Astrocyte (in vitro differentiated cells and primary cell): ENCODE measurements at regions not wholly inside any gene's neighbourhood (a gene's known extent, or its start where the extent isn't known, plus 50 kb on each side); places are given as distances from the start of the nearest gene placed in this dataset.

ENCODE experiments used
- DNase-seq: peaks from one replicate; pipeline ENCODE4 v3.0.0-alpha.2; 2010; ENCODE audit warnings: low read depth
- FAIRE-seq: peaks from 2 replicates; lab custom pipeline; 2011; peaks lifted over from hg19 to GRCh38; lab: Jason Lieb, UNC
- H2AFZ ChIP-seq: 2 replicates; pipeline ENCODE4 v1.6.0; 2012; ENCODE audit warnings: low read depth, low read length, inconsistent platforms
- H3K27ac ChIP-seq: 2 replicates; pipeline ENCODE4 v1.5.1; 2011; ENCODE audit warnings: low read depth, low read length, inconsistent platforms
- H3K27me3 ChIP-seq: 2 replicates; pipeline ENCODE4 v1.6.0; 2011; ENCODE audit warnings: low read length, inconsistent platforms; ENCODE audit not compliant: insufficient read depth
- H3K36me3 ChIP-seq: 2 replicates; pipeline ENCODE4 v1.5.1; 2011; ENCODE audit warnings: low read length, inconsistent platforms; ENCODE audit not compliant: insufficient read depth
- H3K4me1 ChIP-seq: 2 replicates; pipeline ENCODE4 v1.5.1; 2011; ENCODE audit warnings: low read length, inconsistent platforms; ENCODE audit not compliant: insufficient read depth
- H3K4me2 ChIP-seq: 2 replicates; pipeline ENCODE4 v1.6.0; 2012; ENCODE audit warnings: low read length, inconsistent platforms
- H3K4me3 ChIP-seq: 2 replicates; pipeline ENCODE4 v1.5.1; 2011; ENCODE audit warnings: low read depth, mild to moderate bottlenecking, low read length, inconsistent platforms; ENCODE audit not compliant: insufficient read depth
- H3K79me2 ChIP-seq: 2 replicates; pipeline ENCODE4 v1.6.0; 2012; ENCODE audit warnings: mild to moderate bottlenecking, low read length, inconsistent platforms; ENCODE audit not compliant: insufficient read depth
- H3K9ac ChIP-seq: 2 replicates; pipeline ENCODE4 v1.6.0; 2012; ENCODE audit warnings: mild to moderate bottlenecking, low read length, inconsistent platforms
- H3K9me3 ChIP-seq: 2 replicates; pipeline ENCODE4 v1.5.1; 2012; ENCODE audit warnings: low read depth, mild to moderate bottlenecking, low read length, inconsistent platforms; ENCODE audit not compliant: insufficient read depth
- H4K20me1 ChIP-seq: 2 replicates; pipeline ENCODE4 v1.6.0; 2012; ENCODE audit warnings: low read length, inconsistent platforms; ENCODE audit not compliant: insufficient read depth
- H3K27ac Mint-ChIP-seq: one replicate; pipeline ENCODE4 v1.8.0; 2021; ENCODE audit warnings: mild to moderate bottlenecking, mixed read lengths; ENCODE audit not compliant: unreplicated experiment
- H3K27me3 Mint-ChIP-seq: one replicate; pipeline ENCODE4 v1.8.0; 2021; ENCODE audit warnings: low read depth, mixed read lengths; ENCODE audit not compliant: unreplicated experiment
- H3K36me3 Mint-ChIP-seq: one replicate; pipeline ENCODE4 v1.8.0; 2021; ENCODE audit warnings: low read depth, mixed read lengths; ENCODE audit not compliant: unreplicated experiment
- H3K4me1 Mint-ChIP-seq: one replicate; pipeline ENCODE4 v1.8.0; 2021; ENCODE audit warnings: low read depth, mixed read lengths; ENCODE audit not compliant: unreplicated experiment
- H3K4me3 Mint-ChIP-seq: one replicate; pipeline ENCODE4 v1.8.0; 2021; ENCODE audit warnings: mild to moderate bottlenecking, moderate library complexity, mixed read lengths; ENCODE audit not compliant: unreplicated experiment
- H3K9me3 Mint-ChIP-seq: one replicate; pipeline ENCODE4 v1.8.0; 2021; ENCODE audit warnings: mild to moderate bottlenecking, mixed read lengths; ENCODE audit not compliant: unreplicated experiment
- CTCF ChIP-seq: IDR thresholded peaks from 2 replicates; pipeline ENCODE4 v1.5.1; 2011; ENCODE audit warnings: low read depth, mild to moderate bottlenecking, inconsistent platforms, low read length, moderate library complexity; ENCODE audit not compliant: insufficient read depth
- EZH2 ChIP-seq: IDR thresholded peaks from 2 replicates; pipeline ENCODE4 v1.6.1; 2012; ENCODE audit warnings: mild to moderate bottlenecking, low read length, inconsistent platforms; ENCODE audit not compliant: insufficient read depth

- no peaks in the 10 kb centered on the region for H3K79me2 ChIP-seq
- no peak overlapping the region for H3K4me2 ChIP-seq
- H3K27ac Mint-ChIP-seq = no peak overlapping the region
- no peak overlapping the region for H3K9ac ChIP-seq
- no peak overlapping the region for H3K27ac ChIP-seq
- no peaks in the 10 kb centered on the region for H3K36me3 ChIP-seq
- TF ChIP-seq CTCF (no peak), EZH2 (no peak)
- H3K4me1 Mint-ChIP-seq = no peaks in the 10 kb centered on the region
- H4K20me1 ChIP-seq = no peaks in the 10 kb centered on the region
- no peaks in the 10 kb centered on the region for H3K9me3 ChIP-seq
- H3K4me3 ChIP-seq = no peak overlapping the region
- FAIRE-seq (no peak), DNase-seq (no peak)
- H3K27me3 Mint-ChIP-seq = no peaks in the 10 kb centered on the region
- no peaks in the 10 kb centered on the region for H3K36me3 Mint-ChIP-seq
- H3K27me3 ChIP-seq = no peaks in the 10 kb centered on the region
- no peaks in the 10 kb centered on the region for H3K4me1 ChIP-seq
- H2AFZ ChIP-seq = no peak overlapping the region
- no peaks in the 10 kb centered on the region for H3K9me3 Mint-ChIP-seq
- no peak overlapping the region for H3K4me3 Mint-ChIP-seq
These were observed 416.7 kb upstream of the TYRP1 start for GRCh38 chr9:12276505-12276904.

GRCh38 chr9:12289711-12290110 is 403.5 kb upstream of the TYRP1 start:
- H3K4me2 ChIP-seq = no peak overlapping the region
- no peak overlapping the region for H2AFZ ChIP-seq
- H3K36me3 Mint-ChIP-seq = no peaks in the 10 kb centered on the region
- H3K27ac Mint-ChIP-seq = no peak overlapping the region
- FAIRE-seq = no peak
- DNase-seq = no peak
- no peak overlapping the region for H3K4me3 Mint-ChIP-seq
- H3K27me3 ChIP-seq = no peaks in the 10 kb centered on the region
- H3K27me3 Mint-ChIP-seq = no peaks in the 10 kb centered on the region
- no peak overlapping the region for H3K9ac ChIP-seq
- TF ChIP-seq CTCF = no peak
- no peak for TF ChIP-seq EZH2
- H3K4me1 Mint-ChIP-seq = no peaks in the 10 kb centered on the region
- H3K9me3 Mint-ChIP-seq = no peaks in the 10 kb centered on the region
- no peaks in the 10 kb centered on the region for H4K20me1 ChIP-seq
- H3K27ac ChIP-seq = no peak overlapping the region
- H3K79me2 ChIP-seq = no peaks in the 10 kb centered on the region
- H3K9me3 ChIP-seq = no peaks in the 10 kb centered on the region
- H3K4me3 ChIP-seq = no peak overlapping the region
- H3K36me3 ChIP-seq = no peaks in the 10 kb centered on the region
- no peaks in the 10 kb centered on the region for H3K4me1 ChIP-seq

- H3K27me3 Mint-ChIP-seq = no peaks in the 10 kb centered on the region
- no peaks in the 10 kb centered on the region for H3K36me3 Mint-ChIP-seq
- TF ChIP-seq CTCF = no peak
- no peak for TF ChIP-seq EZH2
- Histone ChIP-seq H3K36me3 (no peaks in the 10 kb centered on the region), H4K20me1 (no peaks in the 10 kb centered on the region), H3K27ac (no peak overlapping the region), H2AFZ (no peak overlapping the region), H3K79me2 (no peaks in the 10 kb centered on the region), H3K4me2 (no peak overlapping the region), H3K27me3 (no peaks in the 10 kb centered on the region), H3K4me1 (no peaks in the 10 kb centered on the region), H3K9ac (no peak overlapping the region), H3K9me3 (no peaks in the 10 kb centered on the region), H3K4me3 (no peak overlapping the region)
- no peak for DNase-seq
- H3K9me3 Mint-ChIP-seq = no peaks in the 10 kb centered on the region
- H3K4me3 Mint-ChIP-seq = no peak overlapping the region
- no peak overlapping the region for H3K27ac Mint-ChIP-seq
- FAIRE-seq = no peak
- H3K4me1 Mint-ChIP-seq = no peaks in the 10 kb centered on the region
These were observed 402.9 kb upstream of the TYRP1 start for GRCh38 chr9:12290166-12290869.
